GM18511 (cell line): ENCODE measurements at regions not wholly inside any gene's neighbourhood (a gene's known extent, or its start where the extent isn't known, plus 50 kb on each side); places are given as distances from the start of the nearest gene placed in this dataset.

Experiments used
- ATAC-seq: cut with Tn5 transposase; IDR thresholded peaks from one replicate; pipeline ENCODE4 v1.9.1; 2021; ENCODE audit warnings: mild to moderate bottlenecking, moderate library complexity; ENCODE audit not compliant: unreplicated experiment

DNA sequence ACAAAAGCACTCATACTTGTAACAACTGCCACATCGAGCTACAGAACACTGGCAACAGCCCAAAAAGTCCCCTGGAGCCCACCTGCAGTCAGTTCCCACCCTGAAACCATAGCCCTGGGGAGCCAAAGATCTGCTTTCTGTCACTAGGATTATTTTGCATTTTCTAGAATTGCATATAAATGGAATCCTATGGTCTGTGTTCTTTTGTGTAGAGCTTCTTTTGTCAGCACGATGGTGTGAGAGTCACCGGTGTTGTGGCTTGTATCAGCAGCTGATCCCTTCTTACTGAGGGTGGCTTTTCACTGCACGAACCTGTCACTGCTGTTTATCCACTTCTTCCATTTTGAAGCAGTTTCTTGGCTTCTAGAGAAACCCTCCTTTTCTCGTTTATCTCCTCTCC is 60.1 kb upstream of the PRR23E start:
- no peak for ATAC-seq

DNA sequence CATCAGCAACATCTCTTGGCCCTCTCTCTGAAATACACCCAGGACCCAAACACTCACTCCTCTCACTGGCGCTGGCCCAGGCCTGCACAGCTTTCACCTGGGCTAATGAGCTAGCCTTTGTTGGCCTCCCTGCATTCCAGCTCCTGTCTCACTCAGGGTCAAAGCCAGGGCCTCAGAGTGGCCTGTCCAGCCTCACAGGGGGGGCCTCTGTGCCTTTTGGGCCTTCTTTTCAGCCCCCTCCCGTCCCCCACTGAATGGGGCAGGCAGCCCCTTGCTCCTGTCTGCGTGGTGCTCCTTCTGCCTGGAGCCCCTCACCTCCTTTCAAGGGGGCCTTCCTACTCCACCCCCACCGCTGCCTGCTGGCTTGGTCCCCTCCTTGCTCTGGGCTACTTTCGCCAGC is 59.0 kb upstream of the PRR23E start:
- no peak for ATAC-seq

DNA sequence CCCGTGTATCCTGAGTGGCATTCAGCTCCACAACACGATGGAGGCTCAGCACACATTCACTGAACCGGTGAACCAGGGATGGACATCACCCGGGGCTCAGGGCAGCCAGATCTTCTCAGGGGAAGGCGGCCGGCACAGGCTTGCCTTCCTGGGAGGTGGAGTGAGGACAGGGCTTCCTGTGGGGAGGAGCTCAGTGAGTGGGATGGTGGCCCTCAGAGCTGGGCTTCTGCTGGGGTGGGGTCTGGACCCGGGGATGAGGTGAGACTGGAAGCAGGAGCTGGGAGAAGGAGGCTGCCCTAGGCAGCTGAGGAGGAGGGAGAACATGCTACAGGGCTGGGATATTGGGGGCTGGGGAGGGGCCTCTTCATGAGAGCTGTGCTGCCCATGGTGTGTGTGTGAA is 58.5 kb upstream of the PRR23E start:
- no peak for ATAC-seq

DNA sequence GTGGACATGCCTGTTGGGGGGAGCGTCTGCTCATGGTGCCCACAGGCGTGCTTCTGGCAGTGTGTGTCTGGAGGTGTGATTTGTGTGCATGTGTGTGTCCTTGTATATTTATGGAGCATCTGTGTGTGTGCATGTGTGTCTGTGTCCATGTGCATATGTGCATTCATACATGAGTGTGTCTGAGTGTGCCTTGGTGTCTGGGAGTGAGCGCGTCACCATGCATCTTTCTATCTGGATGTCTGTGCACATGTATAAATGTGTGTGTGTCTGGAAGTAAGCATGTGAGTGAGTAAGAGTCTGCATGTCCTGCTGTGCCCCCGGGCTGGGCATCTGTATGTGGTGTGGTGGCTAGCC is 58.1 kb upstream of the PRR23E start:
- no peak for ATAC-seq

DNA sequence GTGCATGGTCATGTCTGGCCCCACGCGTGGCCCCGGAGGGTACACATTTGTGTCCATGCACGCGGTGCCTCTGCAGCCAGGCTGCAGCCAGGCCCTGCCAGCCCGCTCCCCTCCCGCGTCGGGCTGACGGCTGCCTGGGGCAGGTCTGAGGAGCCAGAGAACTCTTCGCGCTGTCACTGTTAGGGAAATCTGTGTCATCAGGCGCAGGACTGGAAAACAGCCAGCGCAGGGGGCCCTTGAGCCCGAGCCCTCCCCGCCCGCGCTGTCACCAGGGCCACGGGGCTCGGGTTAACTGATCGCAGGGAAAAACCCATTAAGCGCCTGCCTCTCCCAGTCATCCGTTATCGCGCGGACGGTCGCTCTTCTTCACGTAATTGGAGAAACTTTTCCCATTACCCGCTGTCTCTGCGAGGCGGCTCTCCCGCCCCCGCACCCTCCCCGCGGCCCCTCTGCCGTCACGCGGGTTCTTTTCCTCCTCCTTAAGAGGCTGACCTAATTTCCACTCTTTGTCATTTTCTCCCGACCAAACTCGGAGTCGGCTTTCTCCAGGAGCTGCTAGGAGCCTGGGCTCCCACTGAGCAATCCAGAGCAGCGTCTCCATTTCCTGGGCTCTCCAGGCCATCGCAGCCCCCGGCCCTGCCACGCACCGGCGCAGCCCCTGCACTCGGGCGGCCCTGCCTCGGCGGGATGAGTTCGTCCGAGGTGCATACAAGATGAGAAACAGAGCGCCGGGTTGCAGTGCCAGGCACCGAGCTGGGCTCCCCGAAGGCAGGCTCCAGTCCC is 57.5 kb upstream of the PRR23E start:
- no peak for ATAC-seq

DNA sequence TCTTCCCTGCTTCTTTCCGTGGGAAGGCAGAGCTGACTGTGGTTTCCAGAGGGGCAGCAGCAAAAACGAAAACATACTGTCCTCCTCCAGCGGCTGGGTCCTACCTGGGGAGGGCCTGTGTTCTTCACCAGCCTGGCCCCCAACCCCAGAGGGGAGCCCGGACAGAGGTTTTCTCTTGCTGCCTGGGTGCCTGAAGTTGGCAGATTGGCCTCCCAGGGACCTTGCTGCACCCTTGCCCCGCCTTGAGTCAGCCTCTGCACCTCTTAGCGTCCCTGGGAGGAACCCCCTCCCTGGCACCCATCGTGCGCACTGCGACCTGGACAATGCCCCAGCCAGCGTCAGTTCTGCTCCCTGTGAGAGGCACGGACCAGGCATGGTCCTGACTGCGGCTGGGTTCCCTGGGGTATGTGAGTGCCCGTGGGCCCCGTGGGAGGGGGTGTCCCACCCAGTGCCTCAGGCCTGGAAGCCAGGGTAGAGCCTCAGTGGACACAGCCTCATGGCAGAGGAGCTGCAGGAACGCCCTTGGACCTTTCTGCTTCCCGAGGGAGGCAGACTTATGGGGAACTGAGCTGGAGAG is 56.8 kb upstream of the PRR23E start:
- no peak for ATAC-seq

DNA sequence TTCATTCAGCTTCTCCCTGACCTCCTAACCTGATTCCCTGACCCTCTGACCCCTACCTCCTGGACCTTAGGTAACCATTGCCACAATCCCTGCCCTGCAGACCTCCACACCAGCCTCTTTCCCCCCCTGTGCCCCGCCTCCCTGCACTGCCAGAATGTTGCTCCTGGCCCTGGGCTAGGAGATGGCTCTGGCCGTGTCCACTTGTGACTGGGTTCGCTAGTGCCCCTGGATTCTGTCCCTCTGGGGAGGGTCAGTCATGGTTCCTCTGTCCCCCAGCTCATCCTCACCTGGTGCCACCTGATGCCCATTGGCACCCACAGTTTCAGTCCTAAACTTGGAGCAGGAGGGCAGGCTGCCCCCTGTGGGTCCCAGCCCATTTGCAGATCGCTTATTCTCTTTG is 56.2 kb upstream of the PRR23E start:
- no peak for ATAC-seq

DNA sequence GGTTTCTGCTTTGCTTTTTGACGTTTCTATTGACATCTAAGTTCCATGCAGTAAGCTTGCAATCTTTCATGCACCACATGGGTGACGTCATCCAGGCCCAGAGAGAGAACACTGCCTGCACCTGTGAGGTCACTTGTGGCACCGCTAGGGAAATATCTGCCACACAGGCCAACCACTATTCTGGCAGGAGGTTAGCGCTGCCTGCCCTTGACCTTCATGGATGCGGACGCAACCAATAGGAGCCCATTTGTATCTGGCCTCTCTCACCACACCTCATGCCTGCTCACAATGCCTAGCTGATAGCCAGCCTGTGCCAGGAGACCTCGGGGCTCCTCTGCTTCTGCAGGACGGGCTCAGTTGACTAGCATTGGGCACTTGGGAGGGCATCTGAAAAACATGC is 55.8 kb upstream of the PRR23E start:
- ATAC-seq, result no peak

DNA sequence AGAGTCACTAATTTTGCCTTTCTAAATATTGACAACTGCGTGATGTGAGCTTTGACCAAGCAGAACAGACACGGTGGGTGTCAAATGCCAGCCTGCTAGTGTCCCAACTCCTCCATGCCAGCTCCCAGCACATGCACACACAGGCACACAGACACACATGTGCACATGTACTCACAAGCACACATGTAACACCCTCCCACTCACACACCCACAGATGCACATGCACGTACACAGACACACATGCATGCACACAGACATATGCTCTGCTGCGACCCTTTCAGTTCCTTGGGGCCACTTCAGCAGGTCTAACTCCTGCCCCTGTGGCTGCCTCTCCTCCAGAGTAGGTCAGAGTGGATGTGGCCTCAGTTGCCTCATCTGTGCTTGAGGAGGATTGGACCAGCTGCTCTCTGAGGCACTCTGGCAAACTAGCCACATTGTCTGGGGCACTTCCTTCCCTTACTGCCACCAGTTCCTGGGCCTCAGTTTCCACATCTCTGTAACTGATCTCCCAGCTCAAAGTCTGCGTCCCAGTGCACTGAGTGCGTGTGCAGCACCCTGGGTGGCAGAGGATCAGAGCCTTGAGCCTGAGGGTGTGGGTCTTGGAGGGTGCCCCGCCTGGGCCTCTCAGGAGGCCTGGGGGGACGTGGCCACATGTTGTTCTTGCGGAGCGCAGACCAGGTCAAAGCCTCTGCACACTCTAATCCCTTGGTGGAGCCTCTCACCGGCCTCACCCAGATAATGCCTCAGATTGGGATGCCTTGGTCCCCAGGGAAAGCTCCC is 55.0 kb upstream of the PRR23E start:
- ATAC-seq, result no peak

DNA sequence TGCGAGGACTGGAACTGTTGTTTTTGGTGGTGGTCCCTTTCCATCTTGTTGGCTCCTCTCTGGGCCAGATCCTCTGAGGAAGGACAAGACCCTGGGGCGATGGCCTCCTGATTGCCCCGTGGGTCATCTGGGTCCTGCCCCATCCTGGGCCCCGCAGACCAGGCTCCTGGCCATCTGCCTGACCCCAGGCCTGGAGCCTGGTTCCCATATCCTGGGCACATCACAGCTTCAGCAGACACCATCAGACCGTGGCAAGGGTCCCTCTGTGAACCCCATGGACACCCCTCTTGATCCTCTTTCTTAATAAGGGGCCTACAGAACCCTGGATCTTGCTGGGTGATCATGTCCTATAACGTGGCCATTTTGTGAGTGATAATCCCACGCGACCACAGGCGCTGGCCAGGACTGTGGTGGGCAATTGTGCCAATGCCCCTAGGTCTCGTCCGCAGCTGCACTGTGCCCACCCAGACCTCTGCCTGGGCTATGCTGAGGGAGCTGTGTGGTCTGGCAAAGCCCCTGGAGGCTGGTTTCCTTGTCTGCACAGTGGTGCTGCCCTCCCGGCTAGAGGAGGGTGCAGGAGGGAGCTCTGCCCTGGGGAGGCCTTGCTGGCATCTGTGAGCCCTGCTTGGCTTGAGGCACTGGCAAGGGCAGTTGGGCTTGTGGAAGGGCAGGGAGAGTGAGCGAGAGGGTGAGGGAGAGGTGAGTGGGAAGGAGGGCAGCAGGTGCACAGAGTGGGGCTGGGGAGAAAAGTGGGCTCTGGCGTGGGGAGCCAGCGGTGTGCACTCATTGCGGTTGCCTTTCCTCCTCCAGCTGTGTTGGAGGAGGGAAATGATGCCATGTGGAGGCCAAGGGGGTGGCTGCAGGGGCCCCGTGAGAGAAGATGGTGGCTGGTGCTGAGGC is 53.1 kb upstream of the PRR23E start:
- ATAC-seq, result no peak

DNA sequence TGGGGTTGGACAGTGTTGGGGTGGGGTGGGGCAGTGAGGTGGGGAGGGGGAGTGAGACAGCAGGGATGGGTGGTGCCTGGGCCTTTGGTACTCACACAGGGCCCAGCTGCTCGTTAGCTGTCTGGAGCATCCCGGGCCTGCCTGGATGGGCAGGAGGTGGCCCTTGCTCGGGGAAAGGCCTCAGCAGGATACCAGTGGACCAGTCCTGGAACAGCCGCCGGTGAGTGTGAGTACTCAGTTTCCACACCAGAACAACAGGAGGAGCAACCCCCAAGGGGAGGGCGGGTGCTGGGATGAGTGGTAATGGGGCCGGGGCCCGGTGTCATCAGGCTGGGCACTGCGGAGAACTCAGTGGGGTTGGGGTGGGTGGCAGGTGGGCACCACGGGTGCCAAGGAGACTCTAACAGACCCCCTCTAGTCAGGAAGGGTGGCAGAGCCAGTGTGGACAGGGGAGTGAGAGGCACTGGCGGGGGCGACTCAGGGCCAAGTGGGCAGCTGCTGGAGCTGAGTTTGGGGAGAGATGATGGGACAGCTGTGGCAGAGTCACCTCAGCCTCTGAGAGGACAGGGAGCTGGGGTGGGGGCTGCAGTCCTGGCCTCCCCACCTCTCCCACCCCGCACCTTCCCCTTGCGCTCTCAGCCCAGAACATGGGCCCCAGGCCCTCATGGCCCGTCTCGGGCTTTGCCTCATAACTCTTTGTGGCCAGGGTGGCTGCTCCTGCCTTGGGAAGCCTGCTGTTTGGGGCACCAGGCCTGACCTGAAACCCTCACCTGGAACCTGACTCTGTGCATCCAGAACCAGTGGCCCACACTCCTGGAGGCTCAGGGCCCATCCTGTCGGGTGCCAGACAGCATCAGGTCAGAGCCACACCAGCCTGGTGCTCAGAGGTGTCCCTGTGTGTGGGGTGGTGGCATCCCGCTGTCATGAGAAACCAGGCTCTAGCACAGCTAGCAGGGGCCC is 52.1 kb upstream of the PRR23E start:
- no peak for ATAC-seq

DNA sequence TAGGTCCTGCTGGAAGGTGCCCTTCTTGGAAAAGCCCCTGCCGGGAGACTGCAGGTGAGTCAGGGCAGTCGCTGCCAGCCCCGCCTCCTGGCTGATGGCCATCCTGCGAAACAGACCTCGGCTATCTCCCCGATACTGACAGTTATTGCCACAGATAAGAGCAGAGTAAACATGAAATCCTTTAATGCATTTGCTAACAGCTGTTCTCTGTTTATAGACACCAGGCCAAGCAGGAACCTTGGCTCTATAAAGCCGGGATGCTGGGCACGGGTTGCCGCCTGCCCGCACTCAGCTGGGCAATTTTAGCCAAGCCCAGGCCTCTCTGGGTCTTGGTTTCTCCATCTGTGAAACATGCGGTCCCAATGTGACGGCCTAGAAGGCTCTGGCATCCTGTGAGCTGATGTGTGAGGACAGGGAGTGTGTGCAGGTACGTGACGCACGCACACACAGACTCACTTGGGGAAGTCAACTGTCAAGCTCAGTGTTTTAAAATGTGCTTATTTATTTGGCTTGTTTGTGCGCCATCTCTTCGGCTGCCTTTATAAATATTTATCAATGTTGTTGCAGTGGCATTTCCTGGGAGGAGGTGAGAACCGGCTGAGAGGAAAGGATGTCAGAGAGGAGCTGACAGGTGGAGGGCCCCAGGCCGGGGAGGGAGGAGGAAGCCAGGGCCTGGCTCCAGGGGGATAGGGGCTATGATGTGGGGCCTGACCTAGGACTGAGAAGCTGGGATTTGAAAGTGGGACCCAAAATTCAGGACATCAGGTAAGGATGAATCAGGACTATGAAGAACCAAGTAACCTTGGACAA is 50.8 kb upstream of the PRR23E start:
- no peak for ATAC-seq
